HG03354 (cell line): ENCODE measurements at regions not wholly inside any gene's neighbourhood (a gene's known extent, or its start where the extent isn't known, plus 50 kb on each side); places are given as distances from the start of the nearest gene placed in this dataset.

Experiments used
- ATAC-seq: cut with Tn5 transposase; IDR thresholded peaks from one replicate; pipeline ENCODE4 v1.9.1; 2021; ENCODE audit warnings: mild to moderate bottlenecking; ENCODE audit not compliant: unreplicated experiment, poor library complexity, severe bottlenecking

DNA sequence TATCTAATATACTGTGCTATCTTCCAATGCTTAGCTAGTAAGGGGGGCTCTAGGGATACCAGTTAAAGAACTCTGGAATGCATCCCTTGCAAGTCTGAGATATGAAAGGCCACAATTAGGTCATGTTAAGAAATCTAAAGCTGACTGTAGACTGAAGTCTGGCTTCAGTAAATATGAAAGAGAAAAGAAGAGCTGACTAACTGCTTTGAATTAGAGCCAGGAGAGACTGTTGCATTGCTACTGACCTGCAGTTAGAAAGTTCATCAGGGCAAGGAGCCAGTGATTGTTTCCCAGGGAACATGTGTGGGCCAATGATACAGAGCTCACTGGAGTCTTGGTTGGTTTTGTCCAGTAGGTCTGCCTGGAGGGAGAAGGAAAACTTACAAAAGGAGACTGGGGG is 472.1 kb upstream of the TNC start:
- no peak for ATAC-seq

DNA sequence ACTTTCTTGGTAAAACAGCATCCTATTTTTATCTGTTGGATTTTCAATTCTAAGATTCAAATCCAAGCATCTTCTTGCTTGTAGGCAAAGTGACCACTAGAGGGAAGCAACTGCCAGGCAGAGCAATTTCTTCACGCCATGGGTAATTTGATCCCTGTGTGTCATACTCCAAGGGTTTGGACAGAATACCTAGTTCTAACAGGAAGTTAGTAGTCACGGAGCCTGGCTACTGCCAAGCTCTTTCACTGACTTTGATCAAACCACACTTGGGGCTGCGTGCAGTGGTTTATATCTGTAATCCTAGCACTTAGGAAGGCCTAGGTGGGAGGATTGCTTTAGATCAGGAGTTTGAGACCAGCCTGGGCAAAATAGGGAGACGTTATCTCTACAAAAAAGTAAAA is 473.6 kb upstream of the TNC start:
- ATAC-seq, result peak; percentile 60

DNA sequence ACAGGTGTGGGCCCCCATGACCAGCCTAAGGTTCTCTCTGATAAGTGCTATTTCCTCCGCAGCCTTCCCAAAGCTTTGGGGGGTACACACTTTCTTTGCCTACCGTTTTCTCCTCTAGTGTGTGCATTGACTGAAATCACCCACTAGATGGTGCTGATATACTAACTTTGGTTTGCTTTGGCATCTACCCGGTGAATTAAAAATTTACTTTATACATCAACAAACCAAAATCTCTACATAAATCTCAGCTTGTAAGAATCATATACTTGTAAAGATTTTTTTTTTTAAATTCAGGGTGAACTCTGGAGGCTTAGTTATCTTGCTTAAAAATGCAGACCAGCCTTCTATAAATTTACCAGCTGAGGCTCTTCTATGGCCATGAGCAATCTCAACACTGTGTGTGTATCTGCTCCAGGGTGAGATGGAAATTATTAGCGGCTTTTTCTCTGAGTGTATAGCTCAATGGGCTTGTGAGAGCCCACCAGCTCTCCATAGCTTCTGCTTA is 475.7 kb upstream of the TNC start:
- peak; percentile 67 for ATAC-seq

DNA sequence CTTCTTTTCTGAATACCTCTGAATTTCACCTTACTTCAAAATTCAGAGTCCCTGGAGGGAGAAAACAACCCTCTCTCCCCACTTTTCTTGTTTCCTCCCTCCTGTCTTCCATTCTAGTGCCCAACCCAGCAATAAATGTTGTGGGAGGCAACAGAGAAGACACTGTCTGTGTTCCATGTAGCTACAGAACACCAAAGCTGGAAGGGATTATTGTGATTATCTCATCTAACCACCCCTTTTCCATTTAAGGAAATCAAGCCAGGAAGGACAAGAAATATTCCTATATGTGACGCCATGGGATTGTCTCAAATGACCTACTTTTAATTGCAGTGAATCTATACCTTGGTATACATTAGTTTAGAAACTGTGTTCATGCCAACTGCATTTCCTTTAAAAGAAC is 476.6 kb upstream of the TNC start:
- ATAC-seq, result no peak

DNA sequence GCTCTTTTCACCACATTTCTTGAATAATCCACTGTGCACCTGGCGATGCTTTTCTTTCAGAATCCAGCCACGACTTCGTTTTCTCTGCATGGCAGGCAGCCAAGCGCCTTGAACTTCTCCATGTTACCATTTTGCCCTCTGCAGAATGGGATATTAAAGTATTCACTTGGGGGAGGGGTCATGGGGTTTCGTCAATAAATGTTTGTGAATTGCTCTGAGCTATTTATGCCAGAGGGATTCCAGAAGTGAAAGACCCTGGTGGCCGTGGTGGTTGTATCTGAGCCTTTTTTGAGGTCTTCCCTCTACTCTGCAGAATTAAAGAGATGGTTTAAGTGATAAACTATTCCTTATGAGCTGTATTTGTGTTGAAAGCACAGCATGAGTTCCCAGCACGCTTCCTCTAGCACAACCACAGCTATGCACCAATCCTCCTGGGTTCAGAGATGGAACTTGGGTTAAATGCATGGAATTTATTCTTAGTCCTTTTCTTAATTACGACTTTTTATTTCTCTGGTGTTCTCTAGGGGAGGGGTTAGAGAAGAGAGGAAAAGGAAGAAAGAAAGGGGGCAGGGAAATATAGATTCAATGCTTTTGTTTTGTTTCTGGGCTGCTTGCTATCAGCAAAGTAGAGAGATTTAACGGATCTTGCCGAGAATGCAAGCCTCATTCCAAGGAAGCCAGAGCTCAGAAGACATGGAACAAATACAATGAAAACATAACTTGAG is 478.2 kb upstream of the TNC start:
- no peak for ATAC-seq

DNA sequence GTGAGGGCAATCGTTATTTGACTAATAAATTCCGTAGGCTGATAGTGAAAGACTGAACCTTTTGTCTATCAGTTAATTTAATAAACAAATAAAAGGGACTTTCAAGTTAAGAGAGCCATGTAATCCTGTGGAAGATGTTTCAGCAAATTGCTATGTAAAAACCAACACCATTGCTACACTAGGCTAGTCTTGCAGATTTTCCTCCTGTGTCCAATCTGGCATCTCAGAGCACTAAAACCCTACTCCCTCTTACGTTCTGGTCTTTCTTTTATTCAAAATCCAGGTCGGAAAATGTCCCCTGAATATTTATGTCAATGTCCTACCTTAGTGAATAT is 478.8 kb upstream of the TNC start:
- no peak for ATAC-seq

DNA sequence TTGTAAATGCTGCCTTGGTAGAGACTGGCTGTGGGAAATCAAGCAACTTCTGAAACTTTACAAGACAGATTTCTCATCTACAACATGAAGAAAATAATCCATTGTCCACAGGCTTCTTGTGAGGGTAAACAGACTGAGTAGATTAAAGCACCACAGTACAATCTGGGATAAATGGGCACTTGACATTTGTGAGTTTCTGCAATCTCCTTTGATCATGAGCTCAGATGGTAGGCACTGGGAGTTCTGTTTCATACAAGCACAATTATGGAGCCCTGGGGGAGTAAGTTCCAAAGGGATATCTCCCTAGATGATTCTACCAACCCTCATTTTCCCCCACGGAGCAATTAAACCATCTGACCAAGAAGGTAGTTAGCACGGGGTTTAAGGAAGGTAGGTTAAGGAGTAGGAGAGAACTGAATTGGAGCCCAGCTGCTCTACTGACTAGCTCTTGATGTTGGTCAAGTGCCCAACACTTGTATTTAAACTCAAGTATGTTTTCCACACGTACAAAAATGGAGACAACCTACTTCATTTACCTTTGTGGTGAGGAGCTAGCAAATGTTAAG is 479.5 kb upstream of the TNC start:
- no peak for ATAC-seq

DNA sequence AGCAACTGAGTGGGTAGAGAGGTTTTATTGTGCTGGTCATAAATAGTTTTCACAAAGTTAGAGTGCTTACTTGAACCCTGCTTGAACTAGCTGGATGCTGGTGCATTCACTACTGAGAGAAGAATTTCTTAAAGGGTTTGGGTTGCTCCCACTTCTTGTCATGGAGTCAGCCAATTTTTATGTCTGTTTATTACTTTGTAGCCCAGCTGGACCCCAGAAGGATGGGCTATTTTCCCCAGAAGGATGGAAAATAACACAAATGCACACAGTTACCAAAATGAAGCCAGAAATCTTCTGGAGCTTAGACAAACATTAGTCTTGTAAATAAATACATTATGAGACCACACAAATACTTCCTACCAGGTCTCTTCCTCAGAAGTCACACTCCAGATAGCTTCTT is 480.8 kb upstream of the TNC start:
- no peak for ATAC-seq

DNA sequence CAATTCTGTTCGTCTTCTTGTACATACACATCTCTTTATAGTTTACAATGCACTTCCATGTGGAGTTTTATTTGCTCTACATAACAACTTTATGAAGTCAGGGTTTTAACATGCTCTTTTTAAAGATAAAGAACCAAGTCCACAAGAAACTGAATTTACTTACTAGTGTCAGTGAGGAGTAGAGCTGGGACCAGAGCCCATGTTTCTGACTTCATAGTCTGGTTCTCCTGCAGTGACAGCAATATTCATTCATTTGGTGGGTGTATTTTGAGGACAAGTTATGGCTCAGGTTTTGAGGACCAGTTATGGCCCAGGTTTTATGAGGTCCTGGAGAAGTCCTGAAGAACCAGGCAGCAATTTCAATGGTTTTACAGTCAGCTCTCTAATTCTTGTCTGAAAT is 481.9 kb upstream of the TNC start:
- no peak for ATAC-seq

DNA sequence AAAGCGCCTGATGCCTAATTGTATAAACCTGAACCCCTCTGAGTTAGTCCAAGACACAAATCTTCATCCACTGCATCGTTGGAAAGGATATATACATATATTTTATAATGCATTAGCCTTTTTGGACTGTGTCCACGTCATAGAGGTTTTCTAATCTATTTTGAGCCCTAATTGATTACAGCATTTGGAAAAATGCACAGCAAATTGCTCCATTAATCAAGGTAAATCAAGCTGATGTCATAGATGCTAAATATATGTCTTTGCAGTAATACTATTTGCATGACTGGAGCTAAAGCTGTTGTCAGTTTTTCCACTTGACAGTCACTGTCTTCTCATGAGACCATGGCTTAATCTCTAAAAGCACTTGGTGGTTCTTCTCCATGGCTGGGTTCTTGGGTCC is 483.5 kb upstream of the TNC start:
- no peak for ATAC-seq

DNA sequence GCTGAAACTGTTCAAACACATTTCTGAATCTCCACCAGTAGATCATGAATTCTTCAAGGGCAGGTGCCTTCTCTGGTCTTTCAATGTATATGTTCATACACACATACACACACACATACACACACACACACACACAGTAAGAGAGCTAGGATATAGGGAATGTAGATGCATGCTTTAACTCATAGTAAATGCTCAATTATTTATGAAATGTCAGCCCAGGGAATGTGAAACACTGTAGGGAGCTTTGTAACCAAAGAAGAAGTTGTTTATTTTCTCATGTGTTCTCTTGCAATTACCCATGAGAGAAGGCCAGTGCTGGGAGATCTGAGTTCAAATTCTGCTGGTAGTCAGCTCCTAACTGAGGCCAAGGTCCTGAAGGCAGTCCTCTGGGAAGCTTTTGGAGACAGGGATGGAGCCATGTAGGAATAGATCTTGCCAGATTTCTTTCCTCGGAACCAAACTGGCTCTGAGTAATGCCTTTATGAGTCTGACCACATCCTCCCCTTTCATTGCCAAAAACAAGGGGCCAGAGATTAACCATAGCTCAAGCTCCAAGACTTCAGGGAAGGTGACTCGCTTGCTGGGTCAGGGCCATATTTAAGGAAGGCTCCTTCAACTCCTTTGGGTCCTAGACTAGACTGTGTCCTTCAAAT is 487.0 kb upstream of the TNC start:
- no peak for ATAC-seq

DNA sequence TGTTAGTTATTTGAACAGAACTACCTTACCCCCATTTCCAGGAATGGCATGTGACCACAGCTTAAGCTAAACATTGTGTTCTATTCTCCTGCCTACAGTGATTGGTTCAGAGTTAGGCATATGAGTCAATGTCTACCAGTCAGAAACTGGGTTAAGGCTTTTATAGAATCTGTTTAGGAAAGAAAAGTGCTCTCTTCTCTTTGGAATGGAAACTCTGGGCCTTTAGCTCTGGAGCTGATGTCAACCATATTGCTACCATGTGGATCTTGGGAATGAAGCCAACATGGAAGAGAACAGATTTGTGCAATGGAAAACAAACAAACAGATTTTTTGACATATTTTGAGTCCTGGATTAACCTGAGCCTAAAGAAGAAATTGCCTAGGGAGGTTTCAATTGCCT is 488.9 kb upstream of the TNC start:
- no peak for ATAC-seq

DNA sequence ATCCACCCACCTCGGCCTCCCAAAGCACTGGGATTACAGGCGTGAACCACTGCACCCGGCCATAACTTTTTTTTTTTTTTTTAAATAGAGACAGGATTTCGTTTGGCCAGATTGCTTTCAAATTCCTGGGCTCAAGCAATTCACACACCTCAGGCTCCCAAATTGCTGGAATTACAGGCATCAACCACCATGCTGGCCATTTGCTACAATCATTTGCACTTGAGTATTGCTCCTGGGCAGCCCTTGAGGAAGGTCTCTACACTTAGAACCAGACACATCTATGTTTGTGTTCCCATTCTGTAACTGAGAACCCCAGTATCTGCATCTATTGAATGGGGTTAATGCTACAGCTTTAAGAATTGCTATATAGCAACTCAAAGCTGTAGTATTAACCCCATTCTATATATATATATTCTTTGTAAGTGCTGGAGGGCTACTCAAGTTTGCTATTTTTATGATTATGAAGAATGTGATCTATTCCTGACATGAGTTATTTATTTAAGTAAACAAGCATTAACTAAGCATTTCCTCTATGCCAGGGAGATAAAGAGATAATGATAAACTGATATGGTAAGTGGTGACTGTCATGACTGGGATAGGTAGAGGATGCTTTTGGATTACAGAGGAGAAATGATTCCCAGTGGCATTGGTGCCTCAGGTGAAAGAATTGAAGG is 496.5 kb upstream of the TNC start:
- no peak for ATAC-seq

DNA sequence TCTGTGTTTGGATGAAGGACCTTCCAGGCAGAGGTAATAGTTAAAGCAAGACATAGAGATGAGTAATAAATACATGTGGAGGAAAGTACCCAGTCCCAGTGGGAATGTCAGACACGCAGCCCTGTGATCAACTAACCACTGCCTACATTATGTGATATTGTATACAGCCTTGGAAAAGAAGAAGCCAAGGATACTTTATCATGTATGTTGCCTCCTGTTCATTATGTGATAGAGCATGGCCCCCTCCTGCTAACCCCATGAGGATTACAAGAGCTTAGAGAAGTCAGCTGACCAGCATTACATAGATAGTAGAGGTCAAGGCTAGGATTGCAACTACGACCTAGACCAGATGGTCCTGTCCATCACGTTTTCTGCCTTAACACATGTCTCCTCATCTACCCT is 497.0 kb upstream of the TNC start:
- no peak for ATAC-seq

DNA sequence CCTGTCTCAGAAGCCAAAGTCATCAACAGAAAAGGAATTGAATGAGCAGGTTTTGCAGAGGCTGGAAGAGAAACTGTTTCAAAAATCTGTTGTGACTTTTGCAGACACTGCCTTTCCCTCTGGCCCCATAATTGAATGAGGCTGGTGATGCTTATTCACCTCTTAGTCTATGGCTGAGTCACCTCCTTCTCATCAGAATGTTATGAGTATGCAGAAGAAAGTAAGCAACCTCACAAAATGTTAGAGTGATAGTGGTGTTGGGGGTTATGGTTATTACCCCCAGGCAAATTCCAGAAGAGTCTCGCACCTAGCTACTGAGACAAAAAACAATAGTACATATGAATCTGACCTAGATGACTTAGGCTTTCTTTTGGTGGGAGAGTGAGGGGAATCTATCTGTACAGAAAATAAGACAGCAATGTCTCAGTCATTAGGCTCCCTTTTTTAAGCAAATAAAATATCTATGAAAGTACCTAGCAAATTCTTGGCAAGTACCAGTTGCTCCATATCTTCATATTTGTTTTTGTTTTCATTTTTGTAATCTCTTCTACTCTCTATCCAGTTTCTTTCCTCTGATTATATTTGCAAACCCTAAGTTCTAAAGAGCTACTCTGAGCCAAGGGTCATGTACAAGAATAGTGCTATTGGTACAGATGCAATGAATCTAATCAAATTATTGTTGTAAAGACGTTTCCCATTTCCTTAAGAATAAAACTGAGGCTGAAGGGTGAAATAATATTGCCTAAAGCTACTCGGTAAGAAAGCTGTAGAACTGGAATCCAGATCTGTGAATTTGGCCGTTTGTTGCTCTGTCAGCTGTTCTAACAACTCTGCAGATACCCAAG is 498.1 kb upstream of the TNC start:
- ATAC-seq, result no peak

DNA sequence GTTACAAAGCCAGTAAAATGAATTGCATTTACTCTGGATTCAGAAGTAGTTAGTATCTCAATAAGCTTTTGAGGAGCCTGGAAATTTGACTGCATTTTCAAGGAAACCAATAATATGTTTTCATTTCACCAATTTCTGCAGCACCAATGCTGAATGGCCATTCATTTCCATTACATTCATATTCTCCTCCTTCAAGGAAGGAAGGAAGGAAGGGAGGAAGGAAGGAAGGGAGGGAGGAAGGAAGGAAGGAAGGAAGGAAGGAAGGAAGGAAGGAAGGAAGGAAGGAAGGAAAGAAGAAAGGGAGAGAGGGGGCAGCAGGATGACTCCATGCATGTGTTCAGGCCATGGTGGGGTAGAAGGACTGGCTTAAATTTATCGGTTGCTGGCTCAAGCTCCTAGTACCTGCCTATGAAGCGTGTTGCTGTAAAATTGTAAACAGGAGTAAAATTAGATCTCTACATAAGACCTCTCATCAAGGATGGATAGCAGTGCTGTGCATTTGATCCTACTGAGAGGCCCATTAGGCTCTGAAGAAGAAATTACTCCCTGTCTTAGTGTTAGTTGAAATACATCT is 498.8 kb upstream of the TNC start:
- no peak for ATAC-seq

DNA sequence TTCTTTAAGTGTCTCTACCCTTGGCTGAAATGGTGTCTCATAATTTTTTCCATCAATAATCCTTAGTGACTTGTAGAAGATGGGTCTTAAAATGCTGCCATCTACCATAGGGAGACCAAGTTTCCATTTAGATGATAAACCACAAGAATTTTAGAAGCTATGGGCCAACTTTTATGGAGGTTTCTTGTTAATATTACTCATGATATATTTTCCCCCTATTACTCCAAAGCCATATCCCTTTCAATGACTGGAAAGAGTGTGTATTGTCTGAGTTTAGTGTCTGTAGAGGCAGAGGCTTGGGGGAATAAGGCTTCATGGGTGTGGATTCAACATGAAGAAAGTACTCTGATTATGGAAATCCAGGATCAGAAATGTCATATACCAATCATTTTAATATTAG is 507.3 kb upstream of the TNC start:
- ATAC-seq, result no peak

DNA sequence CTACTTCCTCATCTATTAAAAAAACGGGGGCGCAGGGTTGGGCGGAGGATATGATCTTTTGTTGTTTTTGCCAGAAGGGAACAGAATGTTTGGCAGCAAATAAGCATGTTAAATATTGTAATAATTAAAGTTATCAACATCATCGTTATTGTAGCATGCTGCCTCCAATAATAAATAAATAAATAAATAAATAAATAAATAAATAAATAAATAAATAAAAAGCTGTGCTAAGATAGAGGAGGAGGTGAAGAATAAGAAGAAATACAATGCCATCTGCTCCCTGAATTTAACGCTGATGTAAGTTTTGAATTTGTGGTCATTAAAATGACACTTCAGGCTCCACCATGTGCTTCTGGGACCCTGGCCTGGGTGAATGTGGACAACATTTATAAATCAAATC is 508.0 kb upstream of the TNC start:
- ATAC-seq, result no peak

DNA sequence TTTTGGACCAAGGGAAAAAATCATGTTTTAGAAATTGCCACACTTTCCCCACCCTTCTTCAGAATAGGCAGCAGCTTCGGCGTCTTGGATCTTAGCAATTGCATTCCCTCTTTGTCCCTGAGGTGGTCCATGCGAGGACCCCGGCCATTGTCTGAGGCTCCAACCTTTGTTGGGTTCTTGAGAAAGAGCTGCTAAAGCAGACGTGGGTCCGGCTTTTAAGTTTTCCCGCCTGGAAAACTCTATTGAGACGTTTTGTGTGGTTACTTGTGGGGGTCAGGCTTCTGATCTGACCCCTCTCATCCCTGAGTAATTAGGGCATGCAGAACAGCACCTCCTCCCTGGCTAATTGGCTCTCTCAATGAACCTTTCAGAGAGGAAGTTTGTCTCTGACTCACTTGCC is 509.6 kb upstream of the TNC start:
- no peak for ATAC-seq

DNA sequence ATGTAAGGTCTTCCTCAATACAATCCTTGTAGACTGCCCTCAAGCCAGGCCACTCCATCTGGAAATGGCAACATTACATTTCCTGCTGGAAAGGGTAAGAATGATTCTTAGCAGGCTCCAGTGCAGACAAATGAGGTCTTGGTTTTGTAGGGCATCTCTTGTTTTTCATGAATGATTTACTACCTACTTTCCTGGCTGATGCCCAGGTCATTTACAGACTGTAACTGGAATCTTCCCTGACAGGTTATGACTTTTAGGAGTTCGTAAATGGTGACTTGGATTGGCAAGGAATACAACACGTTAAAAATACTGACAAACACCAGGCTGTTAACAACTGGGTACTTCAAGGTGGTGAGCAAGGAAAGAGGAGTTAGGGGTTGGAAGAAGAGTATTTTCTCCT is 510.5 kb upstream of the TNC start:
- ATAC-seq, result no peak
